Peyer's patch (tissue), 4 donors: ENCODE measurements at regions not wholly inside any gene's neighbourhood (a gene's known extent, or its start where the extent isn't known, plus 50 kb on each side); places are given as distances from the start of the nearest gene placed in this dataset.
"Not testable (repeated sequence)": the region's sequence is repeated elsewhere in the genome, so short reads cannot be mapped to it uniquely, and the experiment has no call there.

Experiments used
- POLR2A ChIP-seq, 2 donors: fragments of 450-650 bp; IDR thresholded peaks; one replicate each; pipeline ENCODE4 v1.5.1; 2017; ENCODE audit warnings: antibody characterized with exemption in 2 of 2, mild to moderate bottlenecking in 2 of 2, moderate library complexity in 2 of 2
- TF ChIP-seq, protein P1 (sequence below), 6 experiments: fragments of 450-650 bp in 4 of 6; fragments of 200-600 bp in 2 of 6; sonication (generic) in 1 of 6; IDR thresholded peaks; one replicate each; pipeline ENCODE4 v1.5.1; 2017 to 2019; ENCODE audit warnings: antibody characterized with exemption in 6 of 6, mild to moderate bottlenecking in 3 of 6, moderate library complexity in 1 of 6

DNA sequence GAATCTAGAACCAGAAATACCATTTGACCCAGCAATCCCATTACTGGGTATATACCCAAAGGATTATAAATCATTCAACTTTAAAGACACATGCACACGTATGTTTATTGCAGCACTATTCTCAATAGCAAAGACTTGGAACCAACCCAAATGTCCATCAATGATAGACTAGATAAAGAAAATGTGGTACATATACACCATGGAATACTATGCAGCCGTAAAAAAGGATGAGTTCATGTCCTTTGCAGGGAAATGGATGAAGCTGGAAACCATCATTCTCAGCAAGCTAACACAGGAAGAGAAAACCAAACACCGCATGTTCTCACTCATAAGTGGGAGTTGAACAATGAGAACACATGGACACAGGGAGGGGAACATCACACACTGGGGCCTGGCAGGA, 154.0 kb upstream of the PTGFR start:
- TF ChIP-seq, protein P1, sequence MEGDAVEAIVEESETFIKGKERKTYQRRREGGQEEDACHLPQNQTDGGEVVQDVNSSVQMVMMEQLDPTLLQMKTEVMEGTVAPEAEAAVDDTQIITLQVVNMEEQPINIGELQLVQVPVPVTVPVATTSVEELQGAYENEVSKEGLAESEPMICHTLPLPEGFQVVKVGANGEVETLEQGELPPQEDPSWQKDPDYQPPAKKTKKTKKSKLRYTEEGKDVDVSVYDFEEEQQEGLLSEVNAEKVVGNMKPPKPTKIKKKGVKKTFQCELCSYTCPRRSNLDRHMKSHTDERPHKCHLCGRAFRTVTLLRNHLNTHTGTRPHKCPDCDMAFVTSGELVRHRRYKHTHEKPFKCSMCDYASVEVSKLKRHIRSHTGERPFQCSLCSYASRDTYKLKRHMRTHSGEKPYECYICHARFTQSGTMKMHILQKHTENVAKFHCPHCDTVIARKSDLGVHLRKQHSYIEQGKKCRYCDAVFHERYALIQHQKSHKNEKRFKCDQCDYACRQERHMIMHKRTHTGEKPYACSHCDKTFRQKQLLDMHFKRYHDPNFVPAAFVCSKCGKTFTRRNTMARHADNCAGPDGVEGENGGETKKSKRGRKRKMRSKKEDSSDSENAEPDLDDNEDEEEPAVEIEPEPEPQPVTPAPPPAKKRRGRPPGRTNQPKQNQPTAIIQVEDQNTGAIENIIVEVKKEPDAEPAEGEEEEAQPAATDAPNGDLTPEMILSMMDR (IDR thresholded peaks at IDR 0.05): not testable (repeated sequence)
- not testable (repeated sequence) for TF ChIP-seq POLR2A (IDR thresholded peaks at IDR 0.05)
